H7 (cell line): ENCODE measurements at regions not wholly inside any gene's neighbourhood (a gene's known extent, or its start where the extent isn't known, plus 50 kb on each side); places are given as distances from the start of the nearest gene placed in this dataset.
"Not testable (repeated sequence)": the region's sequence is repeated elsewhere in the genome, so short reads cannot be mapped to it uniquely, and the experiment has no call there.

Experiments
- DNase-seq: peaks from one replicate; pipeline ENCODE4 v3.0.0; 2012
- H3K27me3 ChIP-seq: 2 replicates; pipeline ENCODE4 v1.6.0; 2011; ENCODE audit warnings: mild to moderate bottlenecking, low read length; ENCODE audit not compliant: control insufficient read depth, insufficient read depth
- H3K36me3 ChIP-seq: replicated peaks from 2 replicates; pipeline ENCODE4 v1.5.1; 2011; ENCODE audit warnings: low read length; ENCODE audit not compliant: control insufficient read depth, insufficient read depth
- H3K4me3 ChIP-seq: 2 replicates; pipeline ENCODE4 v1.5.1; 2011; ENCODE audit warnings: low read depth, mild to moderate bottlenecking, control low read depth, low read length, moderate library complexity; ENCODE audit not compliant: insufficient read depth

DNA sequence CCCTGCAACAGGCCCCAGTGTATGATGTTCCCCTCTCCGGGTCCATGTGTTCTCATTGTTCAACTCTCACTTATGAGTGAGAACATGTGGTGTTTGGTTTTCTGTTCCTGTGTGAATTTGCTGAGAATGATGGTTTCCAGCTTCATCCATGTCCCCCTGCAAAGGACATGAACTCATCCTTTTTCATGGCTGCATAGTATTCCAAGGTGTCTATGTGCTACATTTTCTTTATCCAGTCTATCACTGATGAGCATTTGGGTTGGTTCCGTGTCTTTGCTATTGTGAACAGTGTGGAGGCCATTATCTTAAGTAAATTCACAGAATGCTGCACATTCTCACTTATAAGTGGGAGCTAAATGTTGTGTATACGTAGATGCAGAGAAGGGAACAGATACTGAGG lies 205.3 kb downstream of the SHOX start:
- not testable (repeated sequence) for H3K27me3 ChIP-seq, H3K4me3 ChIP-seq, DNase-seq, H3K36me3 ChIP-seq

DNA sequence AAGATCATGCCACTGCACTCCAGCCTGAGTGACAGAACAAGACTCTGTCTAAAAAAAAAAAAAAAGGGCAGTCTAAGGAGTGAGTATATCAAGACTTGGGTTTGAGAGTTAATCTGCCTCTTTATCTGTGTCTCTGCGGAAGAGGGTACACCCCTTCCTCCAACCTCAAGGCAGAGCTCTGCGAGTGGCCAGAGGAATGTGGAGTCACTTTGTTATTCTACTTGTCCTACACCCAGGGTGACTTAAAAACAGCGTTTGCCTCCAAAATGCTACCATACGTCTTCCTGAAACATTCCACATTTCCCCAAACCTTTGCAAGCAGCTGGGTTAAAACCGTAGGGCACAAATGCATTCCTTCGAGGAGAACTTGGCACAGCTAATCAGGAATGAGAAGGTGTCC lies 199.9 kb downstream of the SHOX start:
- Histone ChIP-seq H3K4me3 (no peak overlapping the region), H3K27me3 (no peaks in the 10 kb centered on the region), H3K36me3 (no peaks in the 10 kb centered on the region)
- DNase-seq = no peak

DNA sequence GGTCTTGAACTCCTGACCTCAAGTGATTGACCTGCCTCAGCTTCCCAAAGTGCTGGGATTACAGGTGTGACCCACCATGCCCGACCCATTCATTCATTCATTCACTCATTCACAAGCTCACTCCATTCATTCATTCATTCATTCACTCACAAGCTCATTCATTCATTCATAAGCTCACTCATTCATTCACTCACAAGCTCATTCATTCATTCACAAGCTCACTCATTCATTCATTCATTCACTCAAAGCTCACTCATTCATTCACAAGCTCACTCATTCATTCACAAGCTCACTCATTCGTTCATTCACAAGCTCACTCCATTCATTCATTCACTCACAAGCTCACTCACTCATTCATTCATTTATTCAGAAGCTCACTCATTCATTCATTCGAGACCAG lies 198.6 kb downstream of the SHOX start:
- H3K27me3 ChIP-seq = no peaks in the 10 kb centered on the region
- no peak for DNase-seq
- no peak overlapping the region for H3K4me3 ChIP-seq
- no peaks in the 10 kb centered on the region for H3K36me3 ChIP-seq

- Histone ChIP-seq H3K27me3 (no peaks in the 10 kb centered on the region), H3K36me3 (no peaks in the 10 kb centered on the region), H3K4me3 (no peak overlapping the region)
- no peak for DNase-seq
Observed at GRCh38 chrX:828411-828959, 197.9 kb downstream of the SHOX start.

DNA sequence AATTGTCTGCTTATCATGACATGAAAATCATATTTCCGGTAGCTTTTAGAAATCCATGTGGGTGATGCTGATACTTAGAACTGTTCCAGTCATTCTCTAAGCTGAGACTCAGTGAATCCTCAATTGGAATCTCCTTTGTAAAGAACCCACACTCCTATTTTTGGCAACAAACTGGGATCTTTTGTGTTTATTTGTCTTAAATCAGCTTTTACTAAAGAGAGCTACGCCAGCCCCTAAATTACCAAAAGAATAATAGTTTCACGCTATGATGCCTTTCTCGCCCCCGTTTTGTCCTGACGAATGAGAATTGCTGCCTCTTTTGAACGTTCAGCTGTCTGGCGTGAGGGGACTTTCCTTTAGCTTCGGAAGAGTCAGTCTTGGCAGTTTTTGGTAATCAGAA lies 195.9 kb downstream of the SHOX start:
- no peak overlapping the region for H3K4me3 ChIP-seq
- no peak for DNase-seq

DNA sequence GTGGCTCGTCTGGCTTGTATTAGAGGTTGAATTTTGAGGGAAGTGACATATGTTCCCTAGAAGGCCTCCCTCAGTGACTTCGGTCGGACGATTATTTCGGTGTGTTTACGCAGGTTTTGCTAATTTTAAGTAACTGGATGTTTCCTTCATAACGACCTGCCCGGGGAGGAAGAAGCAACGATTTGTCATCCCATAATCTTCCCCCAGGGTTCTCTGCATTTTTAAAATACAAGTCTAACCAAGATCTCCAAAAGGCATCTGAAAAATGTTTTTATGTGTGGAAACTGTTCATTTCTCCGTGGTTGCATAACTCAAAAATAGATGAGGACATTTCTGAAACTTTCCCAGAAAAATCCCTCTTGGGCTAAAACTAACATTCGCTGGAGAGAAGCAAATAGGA lies 195.4 kb downstream of the SHOX start:
- no peak overlapping the region for H3K4me3 ChIP-seq

More for the DNA sequence above, 195.9 kb downstream of the SHOX start:
- H3K27me3 ChIP-seq = no peaks in the 10 kb centered on the region
- no peaks in the 10 kb centered on the region for H3K36me3 ChIP-seq

GRCh38 chrX:823073-823472 lies 192.5 kb downstream of the SHOX start:
- H3K36me3 ChIP-seq, DNase-seq, H3K27me3 ChIP-seq: not testable (repeated sequence)

More for the DNA sequence above, 195.4 kb downstream of the SHOX start:
- DNase-seq = no peak
- no peaks in the 10 kb centered on the region for H3K27me3 ChIP-seq
- no peaks in the 10 kb centered on the region for H3K36me3 ChIP-seq

GRCh38 chrX:821327-822107 lies 190.9 kb downstream of the SHOX start:
- no peak for DNase-seq
- Histone ChIP-seq H3K27me3 (no peaks in the 10 kb centered on the region), H3K36me3 (no peaks in the 10 kb centered on the region), H3K4me3 (no peak overlapping the region)

More at GRCh38 chrX:823073-823472, 192.5 kb downstream of the SHOX start:
- H3K4me3 ChIP-seq = not testable (repeated sequence)

GRCh38 chrX:819684-820083 lies 189.1 kb downstream of the SHOX start:
- no peaks in the 10 kb centered on the region for H3K36me3 ChIP-seq
- DNase-seq = no peak
- H3K27me3 ChIP-seq = no peaks in the 10 kb centered on the region
- no peak overlapping the region for H3K4me3 ChIP-seq

GRCh38 chrX:817759-818300 lies 187.2 kb downstream of the SHOX start:
- Histone ChIP-seq H3K4me3 (no peak overlapping the region), H3K27me3 (no peaks in the 10 kb centered on the region), H3K36me3 (no peaks in the 10 kb centered on the region)
- DNase-seq = no peak

GRCh38 chrX:817147-817546 lies 186.6 kb downstream of the SHOX start:
- H3K27me3 ChIP-seq, H3K36me3 ChIP-seq, H3K4me3 ChIP-seq, DNase-seq: not testable (repeated sequence)

DNA sequence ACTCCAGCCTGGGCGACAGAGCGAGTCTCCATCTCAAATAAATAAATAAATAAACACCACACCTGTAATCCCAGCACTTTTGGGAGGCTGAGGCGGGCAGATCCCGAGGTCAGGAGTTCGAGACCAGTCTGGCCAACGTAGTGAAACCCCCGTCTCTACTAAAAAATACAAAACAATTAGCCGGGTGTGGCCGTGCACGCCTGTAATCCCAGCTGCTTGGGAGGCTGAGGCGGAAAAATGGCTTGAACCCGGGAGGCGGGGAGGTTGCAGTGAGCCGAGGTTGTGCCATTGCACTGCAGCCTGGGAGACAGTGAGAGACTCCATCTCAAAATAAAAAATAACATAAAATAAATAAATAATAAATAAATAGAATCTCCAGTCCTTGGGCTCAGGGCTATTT lies 185.8 kb downstream of the SHOX start:
- no peak overlapping the region for H3K4me3 ChIP-seq
- no peaks in the 10 kb centered on the region for H3K36me3 ChIP-seq
- DNase-seq = no peak
- H3K27me3 ChIP-seq = no peaks in the 10 kb centered on the region

GRCh38 chrX:810186-810585 lies 179.6 kb downstream of the SHOX start:
- H3K27me3 ChIP-seq = no peaks in the 10 kb centered on the region
- no peak for DNase-seq
- no peak overlapping the region for H3K4me3 ChIP-seq
- no peaks in the 10 kb centered on the region for H3K36me3 ChIP-seq

DNA sequence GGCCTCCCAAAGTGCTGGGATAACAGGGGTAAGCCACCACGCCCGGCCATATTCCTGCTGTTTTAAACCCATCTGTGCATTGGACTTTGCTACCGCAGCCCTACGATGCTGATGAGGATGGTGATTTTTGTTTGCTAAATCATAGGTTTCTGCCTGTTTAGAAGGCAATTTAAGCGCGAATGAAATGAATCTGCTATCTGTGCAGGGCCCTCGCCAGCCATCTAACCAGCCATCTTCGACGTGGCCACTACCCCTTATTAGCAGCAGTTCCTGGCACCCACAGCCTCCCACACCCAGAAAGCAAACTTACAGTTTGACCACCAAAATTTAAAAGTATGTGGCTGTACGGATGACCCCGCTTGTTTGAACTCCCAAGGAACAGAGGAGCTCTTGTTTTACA lies 178.5 kb downstream of the SHOX start:
- no peak for DNase-seq
- Histone ChIP-seq H3K27me3 (no peaks in the 10 kb centered on the region), H3K36me3 (no peaks in the 10 kb centered on the region), H3K4me3 (no peak overlapping the region)

DNA sequence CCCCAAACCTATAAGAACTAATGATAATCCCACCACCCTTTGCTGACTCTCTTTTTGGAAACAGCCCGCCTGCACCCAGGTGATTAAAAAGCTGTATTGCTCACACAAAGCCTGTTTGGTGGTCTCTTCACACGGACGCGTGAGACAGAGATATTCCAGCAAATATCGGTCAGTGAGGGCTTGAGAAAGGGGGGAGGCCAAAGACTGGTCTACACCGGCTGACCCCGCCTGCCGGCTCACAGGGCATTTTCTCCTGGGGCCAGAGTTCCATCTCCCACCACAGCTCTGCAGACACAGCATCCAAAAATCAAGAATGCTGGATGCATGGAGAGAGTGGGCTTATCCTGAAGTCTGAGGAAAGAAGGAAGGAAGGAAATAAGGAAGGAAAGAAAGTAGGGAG lies 176.0 kb downstream of the SHOX start:
- DNase-seq = no peak
- Histone ChIP-seq H3K36me3 (no peaks in the 10 kb centered on the region), H3K4me3 (no peak overlapping the region), H3K27me3 (no peaks in the 10 kb centered on the region)
